Tibial nerve (tissue), 4 donors: ENCODE measurements at regions not wholly inside any gene's neighbourhood (a gene's known extent, or its start where the extent isn't known, plus 50 kb on each side); places are given as distances from the start of the nearest gene placed in this dataset.

Experiments used
- DNase-seq, 2 donors: peaks; one replicate each; pipeline ENCODE4 v3.0.0-alpha.2; 2019; ENCODE audit warnings: low spot score in 2 of 2
- H3K27ac ChIP-seq, 4 donors: fragments of 200-600 bp; sonication (generic) in 3 of 4; one replicate each; pipeline ENCODE4 v1.5.1; 2017 to 2019; ENCODE audit warnings: mild to moderate bottlenecking in 1 of 4
- H3K27me3 ChIP-seq, 2 donors: fragments of 200-600 bp; sonication (generic) in 1 of 2; one replicate each; pipeline versions ENCODE4 v1.5.1 to v1.6.0; 2017 to 2019
- H3K36me3 ChIP-seq, 3 donors: fragments of 200-600 bp; sonication (generic); one replicate each; pipeline ENCODE4 v1.5.1; 2018 to 2019
- H3K4me1 ChIP-seq, 4 donors: fragments of 200-600 bp; sonication (generic) in 3 of 4; one replicate each; pipeline ENCODE4 v1.5.1; 2017 to 2019
- H3K4me3 ChIP-seq, 4 donors: fragments of 200-600 bp; sonication (generic) in 3 of 4; one replicate each; pipeline ENCODE4 v1.5.1; 2017 to 2019; ENCODE audit warnings: mild to moderate bottlenecking in 1 of 4, moderate library complexity in 1 of 4
- H3K9me3 ChIP-seq, 4 donors: fragments of 200-600 bp; sonication (generic) in 3 of 4; one replicate each; pipeline ENCODE4 v1.5.1; 2017 to 2019
- CTCF ChIP-seq, 5 experiments: fragments of 200-600 bp in 3 of 5; fragments of 450-650 bp in 2 of 5; sonication (generic) in 3 of 5; IDR thresholded peaks; one replicate each; pipeline ENCODE4 v1.5.1; 2016 to 2019; ENCODE audit warnings: antibody characterized with exemption in 5 of 5, mild to moderate bottlenecking in 3 of 5, moderate library complexity in 2 of 5
- EP300 ChIP-seq, 2 donors: sonication (generic); formaldehyde crosslinking; IDR thresholded peaks; one replicate each; pipeline ENCODE4 v1.6.1; 2017; ENCODE audit warnings: antibody characterized with exemption in 2 of 2, mild to moderate bottlenecking in 1 of 2
- POLR2A ChIP-seq, 2 donors: fragments of 450-650 bp; IDR thresholded peaks; one replicate each; pipeline ENCODE4 v1.6.1; 2017; ENCODE audit warnings: antibody characterized with exemption in 2 of 2, mild to moderate bottlenecking in 2 of 2, moderate library complexity in 2 of 2
- WGBS, 2 donors: methylation state at CpG; one replicate each; pipeline ENCODE4 v1.1.5; 2018; 5-methylcytosine and 5-hydroxymethylcytosine counted together

GRCh38 chr1:84083307-84083706, 60.8 kb upstream of the PRKACB start:
- no peak for TF ChIP-seq POLR2A (IDR thresholded peaks at IDR 0.05)
- no peak for TF ChIP-seq EP300 (IDR thresholded peaks at IDR 0.05)
- TF ChIP-seq CTCF (IDR thresholded peaks at IDR 0.05) = no peak
- Histone ChIP-seq H3K36me3 (peaks cover 0 to 7% (median 0%) of the 10 kb centered on the region in 3 donors), H3K27ac (no peak overlapping the region), H3K4me3 (no peak overlapping the region), H3K27me3 (no peaks in the 10 kb centered on the region), H3K9me3 (no peaks in the 10 kb centered on the region), H3K4me1 (peaks cover 0 to 7% (median 3%) of the 10 kb centered on the region in 4 donors)
- 81 to 89% methylated on average over 3 of the region's 3 CpGs for WGBS, 2 donors
- DNase-seq = no peak

- Histone ChIP-seq H3K4me1 (peaks cover 0 to 25% (median 3%) of the 10 kb centered on the region in 4 donors), H3K36me3 (no peaks in the 10 kb centered on the region), H3K9me3 (no peaks in the 10 kb centered on the region), H3K4me3 (peak overlapping the region; percentile 74 to 95 (median 89)), H3K27me3 (no peaks in the 10 kb centered on the region), H3K27ac (peak overlapping the region in 2 of 4 donors; percentile 85 to 96)
- DNase-seq = no peak
- WGBS, 2 donors = 42 to 49% methylated on average over 5 of the region's 5 CpGs
- no peak for TF ChIP-seq POLR2A (IDR thresholded peaks at IDR 0.05)
- no peak for TF ChIP-seq CTCF (IDR thresholded peaks at IDR 0.05)
- TF ChIP-seq EP300 (IDR thresholded peaks at IDR 0.05) = no peak
Measured at GRCh38 chr1:84078842-84079202, 65.2 kb upstream of the PRKACB start.

DNA sequence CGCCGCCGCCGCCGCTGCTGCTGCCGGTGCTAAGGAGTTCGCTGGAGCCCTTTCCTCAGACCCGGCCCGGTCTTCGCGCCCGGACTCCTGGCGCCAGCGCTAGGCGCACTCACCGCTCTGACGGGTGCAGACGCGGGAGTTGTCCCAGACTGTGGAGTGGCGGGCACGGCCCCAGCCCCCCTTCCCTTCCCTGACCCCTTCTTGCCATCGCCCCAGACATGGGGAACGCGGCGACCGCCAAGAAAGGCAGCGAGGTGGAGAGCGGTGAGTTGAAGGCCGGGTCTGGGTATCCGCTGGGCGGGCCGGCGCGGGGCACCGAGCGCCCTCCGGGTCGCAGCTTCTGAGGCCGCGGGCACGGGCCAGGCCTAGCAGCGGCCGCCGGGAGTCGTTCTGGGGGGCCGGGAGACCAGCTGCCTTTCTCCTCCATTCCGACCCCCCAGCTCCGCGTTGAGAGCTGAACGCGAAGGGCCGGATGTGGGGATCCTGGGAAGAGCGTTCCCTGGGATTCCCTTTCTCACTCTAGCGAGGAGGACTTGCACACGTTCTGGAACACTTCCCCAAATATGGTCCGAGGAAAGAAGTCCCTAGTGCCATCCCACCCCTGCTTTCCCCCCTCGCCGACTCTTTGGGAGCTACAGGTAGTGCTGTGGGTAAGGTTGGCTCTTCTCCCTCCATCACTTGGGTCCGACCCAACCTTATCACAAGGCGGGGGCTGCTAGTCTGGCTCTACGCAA, 65.8 kb upstream of the PRKACB start:
- 0% methylated on average over 34 to 48 of the region's 61 CpGs for WGBS, 2 donors
- Histone ChIP-seq H3K9me3 (no peaks in the 10 kb centered on the region), H3K27ac (peak overlapping the region; percentile 81 to 96 (median 87)), H3K36me3 (no peaks in the 10 kb centered on the region), H3K4me1 (peaks cover 0 to 25% (median 3%) of the 10 kb centered on the region in 4 donors), H3K4me3 (peak overlapping the region; percentile 74 to 95 (median 89)), H3K27me3 (no peaks in the 10 kb centered on the region)
- TF ChIP-seq POLR2A (IDR thresholded peaks at IDR 0.05) = no peak
- TF ChIP-seq EP300 (IDR thresholded peaks at IDR 0.05) = no peak
- no peak for TF ChIP-seq CTCF (IDR thresholded peaks at IDR 0.05)
- peak in 1 of 2 donors; percentile 7 for DNase-seq

GRCh38 chr1:84077476-84078107, 66.5 kb upstream of the PRKACB start:
- 0% methylated on average over 35 to 65 of the region's 71 CpGs for WGBS, 2 donors
- Histone ChIP-seq H3K4me3 (peak overlapping the region; percentile 74 to 95 (median 89)), H3K27me3 (no peaks in the 10 kb centered on the region), H3K4me1 (peaks cover 0 to 25% (median 3%) of the 10 kb centered on the region in 4 donors), H3K36me3 (no peaks in the 10 kb centered on the region), H3K27ac (peak overlapping the region; percentile 81 to 96 (median 87)), H3K9me3 (no peaks in the 10 kb centered on the region)
- TF ChIP-seq CTCF (IDR thresholded peaks at IDR 0.05) (no peak), EP300 (IDR thresholded peaks at IDR 0.05) (no peak), POLR2A (IDR thresholded peaks at IDR 0.05) (peak; percentile 18 to 30)
- peak; percentile 26 to 35 for DNase-seq

GRCh38 chr1:84073266-84073665, 70.8 kb upstream of the PRKACB start:
- no peaks in the 10 kb centered on the region for H3K36me3 ChIP-seq
- TF ChIP-seq EP300 (IDR thresholded peaks at IDR 0.05) (no peak), POLR2A (IDR thresholded peaks at IDR 0.05) (no peak), CTCF (IDR thresholded peaks at IDR 0.05) (no peak)
- H3K4me3 ChIP-seq = no peak overlapping the region
- H3K27ac ChIP-seq = no peak overlapping the region
- 76 to 79% methylated on average over 3 of the region's 3 CpGs for WGBS, 2 donors
- no peaks in the 10 kb centered on the region for H3K9me3 ChIP-seq
- peaks cover 0 to 17% (median 0%) of the 10 kb centered on the region in 4 donors for H3K4me1 ChIP-seq
- H3K27me3 ChIP-seq = no peaks in the 10 kb centered on the region
- DNase-seq = no peak
